ENCODE measurements at regions not wholly inside any gene's neighbourhood (a gene's known extent, or its start where the extent isn't known, plus 50 kb on each side); places are given as distances from the start of the nearest gene placed in this dataset.

- no peaks in the 10 kb centered on the region for H3K36me3 ChIP-seq (ENCODE audit: control insufficient read depth in 3 of 3, insufficient read depth in 2 of 3, low read depth in 1 of 3, low read length in 3 of 3)
- no peak overlapping the region for H3K4me3 ChIP-seq (ENCODE audit: low read depth in 1 of 3, low read length in 3 of 3)
- no peak overlapping the region for H3K27ac ChIP-seq (ENCODE audit: low read depth in 1 of 3, low read length in 2 of 3)
- no peak for DNase-seq
- peaks cover 0 to 5% (median 0%) of the 10 kb centered on the region in 3 donors for H3K27me3 ChIP-seq (ENCODE audit: control insufficient read depth in 3 of 3, insufficient read depth in 3 of 3, low read length in 3 of 3)
- H3K9me3 ChIP-seq (ENCODE audit: control insufficient read depth in 2 of 2, insufficient read depth in 1 of 2, low read depth in 1 of 2, low read length in 1 of 2) = no peaks in the 10 kb centered on the region
- no peak for FAIRE-seq
- H3K4me1 ChIP-seq (ENCODE audit: control insufficient read depth in 3 of 3, insufficient read depth in 2 of 3, low read depth in 1 of 3, low read length in 2 of 3) = no peaks in the 10 kb centered on the region
- 92 to 94% (median 93%) methylated on average over 2 of the region's 2 CpGs for WGBS, 3 donors
These were observed 281.6 kb upstream of the MGAT5 start for GRCh38 chr2:133972297-133972696.

GRCh38 chr2:133972786-133973185, 281.1 kb upstream of the MGAT5 start:
- H3K9me3 ChIP-seq (ENCODE audit: control insufficient read depth in 2 of 2, insufficient read depth in 1 of 2, low read depth in 1 of 2, low read length in 1 of 2) = no peaks in the 10 kb centered on the region
- no peak overlapping the region for H3K27ac ChIP-seq (ENCODE audit: low read depth in 1 of 3, low read length in 2 of 3)
- no peaks in the 10 kb centered on the region for H3K36me3 ChIP-seq (ENCODE audit: control insufficient read depth in 3 of 3, insufficient read depth in 2 of 3, low read depth in 1 of 3, low read length in 3 of 3)
- DNase-seq (no peak), FAIRE-seq (no peak)
- H3K27me3 ChIP-seq (ENCODE audit: control insufficient read depth in 3 of 3, insufficient read depth in 3 of 3, low read length in 3 of 3) = peaks cover 0 to 3% (median 0%) of the 10 kb centered on the region in 3 donors
- H3K4me3 ChIP-seq (ENCODE audit: low read depth in 1 of 3, low read length in 3 of 3) = no peak overlapping the region
- no peaks in the 10 kb centered on the region for H3K4me1 ChIP-seq (ENCODE audit: control insufficient read depth in 3 of 3, insufficient read depth in 2 of 3, low read depth in 1 of 3, low read length in 2 of 3)
- WGBS, 3 donors = 68 to 94% (median 81%) methylated on average over 8 of the region's 8 CpGs

GRCh38 chr2:133974353-133974752, 279.5 kb upstream of the MGAT5 start:
- Histone ChIP-seq H3K27me3 (ENCODE audit: control insufficient read depth in 3 of 3, insufficient read depth in 3 of 3, low read length in 3 of 3) (peaks cover 0 to 3% (median 0%) of the 10 kb centered on the region in 3 donors), H3K4me1 (ENCODE audit: control insufficient read depth in 3 of 3, insufficient read depth in 2 of 3, low read depth in 1 of 3, low read length in 2 of 3) (no peaks in the 10 kb centered on the region), H3K27ac (ENCODE audit: low read depth in 1 of 3, low read length in 2 of 3) (no peak overlapping the region), H3K36me3 (ENCODE audit: control insufficient read depth in 3 of 3, insufficient read depth in 2 of 3, low read depth in 1 of 3, low read length in 3 of 3) (no peaks in the 10 kb centered on the region), H3K9me3 (ENCODE audit: control insufficient read depth in 2 of 2, insufficient read depth in 1 of 2, low read depth in 1 of 2, low read length in 1 of 2) (no peaks in the 10 kb centered on the region), H3K4me3 (ENCODE audit: low read depth in 1 of 3, low read length in 3 of 3) (no peak overlapping the region)
- 97 to 100% (median 98%) methylated on average over 1 of the region's 1 CpG for WGBS, 3 donors
- no peak for DNase-seq
- no peak for FAIRE-seq

GRCh38 chr2:133975135-133975534, 278.7 kb upstream of the MGAT5 start:
- Histone ChIP-seq H3K4me1 (ENCODE audit: control insufficient read depth in 3 of 3, insufficient read depth in 2 of 3, low read depth in 1 of 3, low read length in 2 of 3) (no peaks in the 10 kb centered on the region), H3K36me3 (ENCODE audit: control insufficient read depth in 3 of 3, insufficient read depth in 2 of 3, low read depth in 1 of 3, low read length in 3 of 3) (no peaks in the 10 kb centered on the region), H3K4me3 (ENCODE audit: low read depth in 1 of 3, low read length in 3 of 3) (no peak overlapping the region), H3K9me3 (ENCODE audit: control insufficient read depth in 2 of 2, insufficient read depth in 1 of 2, low read depth in 1 of 2, low read length in 1 of 2) (no peaks in the 10 kb centered on the region), H3K27ac (ENCODE audit: low read depth in 1 of 3, low read length in 2 of 3) (no peak overlapping the region), H3K27me3 (ENCODE audit: control insufficient read depth in 3 of 3, insufficient read depth in 3 of 3, low read length in 3 of 3) (peaks cover 0 to 3% (median 0%) of the 10 kb centered on the region in 3 donors)
- no peak for FAIRE-seq
- 0 to 81% (median 5%) methylated on average over 1 of the region's 1 CpG for WGBS, 3 donors
- DNase-seq = no peak

- Histone ChIP-seq H3K9me3 (ENCODE audit: control insufficient read depth in 2 of 2, insufficient read depth in 1 of 2, low read depth in 1 of 2, low read length in 1 of 2) (no peaks in the 10 kb centered on the region), H3K4me1 (ENCODE audit: control insufficient read depth in 3 of 3, insufficient read depth in 2 of 3, low read depth in 1 of 3, low read length in 2 of 3) (no peaks in the 10 kb centered on the region), H3K4me3 (ENCODE audit: low read depth in 1 of 3, low read length in 3 of 3) (no peak overlapping the region), H3K27ac (ENCODE audit: low read depth in 1 of 3, low read length in 2 of 3) (no peak overlapping the region), H3K27me3 (ENCODE audit: control insufficient read depth in 3 of 3, insufficient read depth in 3 of 3, low read length in 3 of 3) (no peaks in the 10 kb centered on the region), H3K36me3 (ENCODE audit: control insufficient read depth in 3 of 3, insufficient read depth in 2 of 3, low read depth in 1 of 3, low read length in 3 of 3) (no peaks in the 10 kb centered on the region)
- no peak for DNase-seq
- no peak for FAIRE-seq
- WGBS, 3 donors = 36 to 43% (median 39%) methylated on average over 2 of the region's 2 CpGs
These were observed 278.0 kb upstream of the MGAT5 start for GRCh38 chr2:133975676-133976428.

GRCh38 chr2:133976659-133977058, 277.2 kb upstream of the MGAT5 start:
- H3K9me3 ChIP-seq (ENCODE audit: control insufficient read depth in 2 of 2, insufficient read depth in 1 of 2, low read depth in 1 of 2, low read length in 1 of 2) = no peaks in the 10 kb centered on the region
- no peak for DNase-seq
- no peaks in the 10 kb centered on the region for H3K36me3 ChIP-seq (ENCODE audit: control insufficient read depth in 3 of 3, insufficient read depth in 2 of 3, low read depth in 1 of 3, low read length in 3 of 3)
- no peaks in the 10 kb centered on the region for H3K27me3 ChIP-seq (ENCODE audit: control insufficient read depth in 3 of 3, insufficient read depth in 3 of 3, low read length in 3 of 3)
- FAIRE-seq = no peak
- no peak overlapping the region for H3K27ac ChIP-seq (ENCODE audit: low read depth in 1 of 3, low read length in 2 of 3)
- peaks cover 0 to 4% (median 3%) of the 10 kb centered on the region in 3 donors for H3K4me1 ChIP-seq (ENCODE audit: control insufficient read depth in 3 of 3, insufficient read depth in 2 of 3, low read depth in 1 of 3, low read length in 2 of 3)
- no peak overlapping the region for H3K4me3 ChIP-seq (ENCODE audit: low read depth in 1 of 3, low read length in 3 of 3)

GRCh38 chr2:133977405-133977804, 276.5 kb upstream of the MGAT5 start:
- Histone ChIP-seq H3K36me3 (ENCODE audit: control insufficient read depth in 3 of 3, insufficient read depth in 2 of 3, low read depth in 1 of 3, low read length in 3 of 3) (no peaks in the 10 kb centered on the region), H3K9me3 (ENCODE audit: control insufficient read depth in 2 of 2, insufficient read depth in 1 of 2, low read depth in 1 of 2, low read length in 1 of 2) (no peaks in the 10 kb centered on the region), H3K4me1 (ENCODE audit: control insufficient read depth in 3 of 3, insufficient read depth in 2 of 3, low read depth in 1 of 3, low read length in 2 of 3) (peaks cover 0 to 10% (median 3%) of the 10 kb centered on the region in 3 donors), H3K4me3 (ENCODE audit: low read depth in 1 of 3, low read length in 3 of 3) (no peak overlapping the region), H3K27ac (ENCODE audit: low read depth in 1 of 3, low read length in 2 of 3) (no peak overlapping the region), H3K27me3 (ENCODE audit: control insufficient read depth in 3 of 3, insufficient read depth in 3 of 3, low read length in 3 of 3) (no peaks in the 10 kb centered on the region)
- WGBS, 3 donors = 56 to 70% (median 67%) methylated on average over 4 of the region's 4 CpGs
- DNase-seq = no peak
- FAIRE-seq = no peak

GRCh38 chr2:133982256-133982655, 271.6 kb upstream of the MGAT5 start:
- H3K9me3 ChIP-seq (ENCODE audit: control insufficient read depth in 2 of 2, insufficient read depth in 1 of 2, low read depth in 1 of 2, low read length in 1 of 2) = peaks cover 0 to 4% of the 10 kb centered on the region in 2 donors
- FAIRE-seq (no peak), DNase-seq (peak; percentile 70 to 97)
- H3K36me3 ChIP-seq (ENCODE audit: control insufficient read depth in 3 of 3, insufficient read depth in 2 of 3, low read depth in 1 of 3, low read length in 3 of 3) = no peaks in the 10 kb centered on the region
- peak overlapping the region; percentile 25 to 43 (median 39) for H3K27ac ChIP-seq (ENCODE audit: low read depth in 1 of 3, low read length in 2 of 3)
- no peak overlapping the region for H3K4me3 ChIP-seq (ENCODE audit: low read depth in 1 of 3, low read length in 3 of 3)
- peaks cover 0 to 10% (median 5%) of the 10 kb centered on the region in 3 donors for H3K4me1 ChIP-seq (ENCODE audit: control insufficient read depth in 3 of 3, insufficient read depth in 2 of 3, low read depth in 1 of 3, low read length in 2 of 3)
- WGBS, 3 donors = 9 to 66% (median 37%) methylated on average over 6 of the region's 6 CpGs
- no peaks in the 10 kb centered on the region for H3K27me3 ChIP-seq (ENCODE audit: control insufficient read depth in 3 of 3, insufficient read depth in 3 of 3, low read length in 3 of 3)

- 95 to 96% (median 95%) methylated on average over 6 of the region's 6 CpGs for WGBS, 3 donors
- Histone ChIP-seq H3K36me3 (ENCODE audit: control insufficient read depth in 3 of 3, insufficient read depth in 2 of 3, low read depth in 1 of 3, low read length in 3 of 3) (no peaks in the 10 kb centered on the region), H3K9me3 (ENCODE audit: control insufficient read depth in 2 of 2, insufficient read depth in 1 of 2, low read depth in 1 of 2, low read length in 1 of 2) (peaks cover 0 to 6% of the 10 kb centered on the region in 2 donors), H3K27ac (ENCODE audit: low read depth in 1 of 3, low read length in 2 of 3) (no peak overlapping the region), H3K4me3 (ENCODE audit: low read depth in 1 of 3, low read length in 3 of 3) (no peak overlapping the region), H3K27me3 (ENCODE audit: control insufficient read depth in 3 of 3, insufficient read depth in 3 of 3, low read length in 3 of 3) (no peaks in the 10 kb centered on the region), H3K4me1 (ENCODE audit: control insufficient read depth in 3 of 3, insufficient read depth in 2 of 3, low read depth in 1 of 3, low read length in 2 of 3) (peaks cover 0 to 10% (median 8%) of the 10 kb centered on the region in 3 donors)
- DNase-seq (no peak), FAIRE-seq (no peak)
These were observed 268.3 kb upstream of the MGAT5 start for GRCh38 chr2:133985563-133985962.
